SK-N-SH (cell line): ENCODE measurements at regions not wholly inside any gene's neighbourhood (a gene's known extent, or its start where the extent isn't known, plus 50 kb on each side); places are given as distances from the start of the nearest gene placed in this dataset.
A peak's percentile ranks its signal among the peaks of the same experiment; 100 is the strongest.

ENCODE experiments used
- CTCF ChIA-PET: fragments of 300-600, 350-600 bp; formaldehyde crosslinking; extraction: SDS; loops from one replicate; lab custom pipeline; 2021; lab: Yijun Ruan, JAX
- POLR2A ChIA-PET: fragments of 350-600 bp; sonication (Branson Sonifier 250); formaldehyde crosslinking; extraction: SDS; loops from one replicate; lab custom pipeline; 2020; ENCODE audit warnings: antibody characterized with exemption, inconsistent platforms; lab: Yijun Ruan, JAX
- DNase-seq: peaks from one replicate; pipeline ENCODE4 v3.0.0; 2012
- H2AFZ ChIP-seq: fragments of 200-600 bp; sonication (generic); 2 replicates; pipeline ENCODE4 v1.8.1; 2016; ENCODE audit warnings: antibody characterized with exemption, mild to moderate bottlenecking, low read depth
- H3F3A ChIP-seq: fragments of 200-600 bp; sonication (generic); replicated peaks from 2 replicates; pipeline ENCODE3; 2016; ENCODE audit warnings: antibody characterized with exemption, mild to moderate bottlenecking; ENCODE audit not compliant: insufficient read depth
- H3K27ac ChIP-seq, 2 experiments: fragments of 200-500 bp in 1 of 2; fragments of 200-600 bp in 1 of 2; sonication (Bioruptor generic) in 1 of 2; sonication (generic), shearing (Covaris generic) in 1 of 2; 2 replicates each; pipeline versions ENCODE4 v1.5.1 to v1.6.1; 2014 to 2016; ENCODE audit warnings: low read depth in 2 of 2, inconsistent platforms in 1 of 2, low read length in 1 of 2, mild to moderate bottlenecking in 1 of 2, mixed read lengths in 1 of 2
- H3K27me3 ChIP-seq: fragments of 200-600 bp; sonication (generic), shearing (Covaris generic); 2 replicates; pipeline ENCODE4 v1.6.1; 2016; ENCODE audit warnings: mixed run types; ENCODE audit not compliant: insufficient read depth
- H3K36me3 ChIP-seq, 2 experiments: fragments of 200-500 bp in 1 of 2; fragments of 200-600 bp in 1 of 2; sonication (Bioruptor generic) in 1 of 2; sonication (generic) in 1 of 2; replicated peaks in 1 of 2; 2 replicates each; pipeline versions ENCODE3 to v1.5.1; 2014 to 2016; ENCODE audit warnings: low read length in 1 of 2, mild to moderate bottlenecking in 1 of 2; ENCODE audit not compliant: insufficient read depth in 2 of 2, control insufficient read depth in 1 of 2
- H3K4me1 ChIP-seq, 2 experiments: fragments of 200-500 bp in 1 of 2; fragments of 200-600 bp in 1 of 2; sonication (Bioruptor generic) in 1 of 2; sonication (generic), shearing (Covaris generic) in 1 of 2; 2 replicates each; pipeline versions ENCODE4 v1.5.1 to v1.6.1; 2014 to 2016; ENCODE audit warnings: low read depth in 1 of 2, low read length in 1 of 2, mixed run types in 1 of 2; ENCODE audit not compliant: insufficient read depth in 2 of 2, control insufficient read depth in 1 of 2
- H3K4me2 ChIP-seq: fragments of 200-600 bp; sonication (generic), shearing (Covaris generic); 2 replicates; pipeline ENCODE4 v1.6.1; 2017; ENCODE audit warnings: mixed run types
- H3K4me3 ChIP-seq, 2 experiments: fragments of 200-500 bp in 1 of 2; fragments of 200-600 bp in 1 of 2; sonication (Bioruptor generic) in 1 of 2; sonication (generic), shearing (Covaris generic) in 1 of 2; 2 replicates each; pipeline versions ENCODE4 v1.5.1 to v1.8.1; 2014 to 2016; ENCODE audit warnings: low read depth in 2 of 2, inconsistent platforms in 1 of 2, low read length in 1 of 2, mild to moderate bottlenecking in 1 of 2, mixed read lengths in 1 of 2, moderate library complexity in 1 of 2
- H3K79me2 ChIP-seq: fragments of 200-600 bp; sonication (generic); 2 replicates; pipeline ENCODE4 v1.8.1; 2017; ENCODE audit warnings: mild to moderate bottlenecking; ENCODE audit not compliant: insufficient read depth
- H3K9ac ChIP-seq: fragments of 200-600 bp; sonication (generic); 2 replicates; pipeline ENCODE4 v1.6.1; 2017; ENCODE audit warnings: mixed run types
- H3K9me2 ChIP-seq: fragments of 200-600 bp; sonication (generic); 2 replicates; pipeline ENCODE4 v1.6.1; 2017; ENCODE audit warnings: mixed run types
- H3K9me3 ChIP-seq: fragments of 200-600 bp; sonication (generic); 2 replicates; pipeline ENCODE4 v1.6.1; 2017; ENCODE audit warnings: mixed run types, mild to moderate bottlenecking, moderate library complexity
- H4K20me1 ChIP-seq: fragments of 200-600 bp; sonication (generic); 2 replicates; pipeline ENCODE4 v1.6.1; 2017; ENCODE audit warnings: mild to moderate bottlenecking, mixed run types; ENCODE audit not compliant: insufficient read depth
- CHD2 ChIP-seq: fragments of 150-350 bp; IDR thresholded peaks from 2 replicates; pipeline ENCODE4 v1.6.1; 2018; ENCODE audit warnings: low read length; ENCODE audit not compliant: partially characterized antibody
- EP300 ChIP-seq, 2 experiments: IDR thresholded peaks; 2 replicates each; pipeline versions ENCODE4 v1.4.0 to v1.6.1; 2012; ENCODE audit warnings: borderline replicate concordance in 1 of 2, low read depth in 1 of 2, low read length in 1 of 2
- MEF2A ChIP-seq: IDR thresholded peaks from 2 replicates; pipeline ENCODE4 v1.4.0; 2012; ENCODE audit warnings: low read depth, borderline replicate concordance
- PBX3 ChIP-seq: IDR thresholded peaks from 2 replicates; pipeline ENCODE4; 2012
- RAD21 ChIP-seq: IDR thresholded peaks from 2 replicates; pipeline ENCODE4 v1.6.1; 2012; ENCODE audit warnings: mild to moderate bottlenecking, low read length
- RCOR1 ChIP-seq: fragments of 150-350 bp; IDR thresholded peaks from 2 replicates; pipeline ENCODE4 v1.6.1; 2017; ENCODE audit warnings: antibody characterized with exemption, low read length
- WGBS: methylation state at CpG from one replicate; pipeline ENCODE4 v1.1.6; 2017; ENCODE audit warnings: low lambda C conversion rate; 5-methylcytosine and 5-hydroxymethylcytosine counted together
- TF ChIP-seq, protein P1 (sequence below): IDR thresholded peaks from 2 replicates; pipeline ENCODE4 v1.6.1; 2012; ENCODE audit warnings: mild to moderate bottlenecking, low read depth, low read length, moderate library complexity
- TF ChIP-seq, protein P2 (sequence below): fragments of 200-600 bp; sonication (generic); IDR thresholded peaks from 2 replicates; pipeline ENCODE4 v1.6.1; 2017; ENCODE audit warnings: antibody characterized with exemption, mild to moderate bottlenecking, moderate library complexity

GRCh38 chr2:12871694-12872315 is 155.1 kb downstream of the TRIB2 start:
- H3K79me2 ChIP-seq: no peaks in the 10 kb centered on the region
- H3K36me3 ChIP-seq: no peaks in the 10 kb centered on the region
- ChIA-PET CTCF (interaction anchor here (1.6 kb wide), 1 partner anchor 11 kb away, joined by 3 read pairs; no protein-coding TSS in a partner anchor), POLR2A (no interaction called here)
- H3K4me1 ChIP-seq: no peaks in the 10 kb centered on the region
- H3K4me2 ChIP-seq: no peak overlapping the region
- no peak for DNase-seq
- 75% methylated on average over 6 of the region's 6 CpGs for WGBS
- no peak overlapping the region for H3K9ac ChIP-seq
- H3K9me2 ChIP-seq: no peaks in the 10 kb centered on the region
- no peaks in the 10 kb centered on the region for H3K27me3 ChIP-seq
- H3K4me3 ChIP-seq: no peak overlapping the region
- H3K27ac ChIP-seq: no peak overlapping the region
- H3K9me3 ChIP-seq: no peaks in the 10 kb centered on the region
- no peaks in the 10 kb centered on the region for H4K20me1 ChIP-seq
- TF ChIP-seq RAD21: no peak
- TF ChIP-seq CHD2: no peak
- no peak for TF ChIP-seq MEF2A
- TF ChIP-seq, protein P1, sequence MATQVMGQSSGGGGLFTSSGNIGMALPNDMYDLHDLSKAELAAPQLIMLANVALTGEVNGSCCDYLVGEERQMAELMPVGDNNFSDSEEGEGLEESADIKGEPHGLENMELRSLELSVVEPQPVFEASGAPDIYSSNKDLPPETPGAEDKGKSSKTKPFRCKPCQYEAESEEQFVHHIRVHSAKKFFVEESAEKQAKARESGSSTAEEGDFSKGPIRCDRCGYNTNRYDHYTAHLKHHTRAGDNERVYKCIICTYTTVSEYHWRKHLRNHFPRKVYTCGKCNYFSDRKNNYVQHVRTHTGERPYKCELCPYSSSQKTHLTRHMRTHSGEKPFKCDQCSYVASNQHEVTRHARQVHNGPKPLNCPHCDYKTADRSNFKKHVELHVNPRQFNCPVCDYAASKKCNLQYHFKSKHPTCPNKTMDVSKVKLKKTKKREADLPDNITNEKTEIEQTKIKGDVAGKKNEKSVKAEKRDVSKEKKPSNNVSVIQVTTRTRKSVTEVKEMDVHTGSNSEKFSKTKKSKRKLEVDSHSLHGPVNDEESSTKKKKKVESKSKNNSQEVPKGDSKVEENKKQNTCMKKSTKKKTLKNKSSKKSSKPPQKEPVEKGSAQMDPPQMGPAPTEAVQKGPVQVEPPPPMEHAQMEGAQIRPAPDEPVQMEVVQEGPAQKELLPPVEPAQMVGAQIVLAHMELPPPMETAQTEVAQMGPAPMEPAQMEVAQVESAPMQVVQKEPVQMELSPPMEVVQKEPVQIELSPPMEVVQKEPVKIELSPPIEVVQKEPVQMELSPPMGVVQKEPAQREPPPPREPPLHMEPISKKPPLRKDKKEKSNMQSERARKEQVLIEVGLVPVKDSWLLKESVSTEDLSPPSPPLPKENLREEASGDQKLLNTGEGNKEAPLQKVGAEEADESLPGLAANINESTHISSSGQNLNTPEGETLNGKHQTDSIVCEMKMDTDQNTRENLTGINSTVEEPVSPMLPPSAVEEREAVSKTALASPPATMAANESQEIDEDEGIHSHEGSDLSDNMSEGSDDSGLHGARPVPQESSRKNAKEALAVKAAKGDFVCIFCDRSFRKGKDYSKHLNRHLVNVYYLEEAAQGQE: no peak
- no peak for TF ChIP-seq PBX3
- H3F3A ChIP-seq: no peaks in the 10 kb centered on the region
- H2AFZ ChIP-seq: no peak overlapping the region

GRCh38 chr2:12877761-12878160 is 161.0 kb downstream of the TRIB2 start:
- Histone ChIP-seq H3K4me1 (no peaks in the 10 kb centered on the region; a peak in 1 of 4 replicates), H3K9me2 (no peaks in the 10 kb centered on the region), H3F3A (no peaks in the 10 kb centered on the region), H3K79me2 (no peaks in the 10 kb centered on the region), H3K4me3 (no peak overlapping the region), H3K9ac (no peak overlapping the region), H3K4me2 (no peak overlapping the region), H3K36me3 (no peaks in the 10 kb centered on the region), H3K9me3 (no peaks in the 10 kb centered on the region), H3K27ac (no peak overlapping the region), H4K20me1 (no peaks in the 10 kb centered on the region), H2AFZ (0 out of 2 replicates have a peak overlapping the region, but pooled peaks have one; percentile 1), H3K27me3 (no peaks in the 10 kb centered on the region)
- WGBS: 67% methylated on average over 2 of the region's 2 CpGs
- TF ChIP-seq EP300 (IDR thresholded peaks at IDR 0.05; ENCODE audit: borderline replicate concordance in 1 of 2, low read depth in 1 of 2, low read length in 1 of 2): peak in 1 of 2 experiments; percentile 18; a peak in 1 of 4 replicates
- TF ChIP-seq, protein P2, sequence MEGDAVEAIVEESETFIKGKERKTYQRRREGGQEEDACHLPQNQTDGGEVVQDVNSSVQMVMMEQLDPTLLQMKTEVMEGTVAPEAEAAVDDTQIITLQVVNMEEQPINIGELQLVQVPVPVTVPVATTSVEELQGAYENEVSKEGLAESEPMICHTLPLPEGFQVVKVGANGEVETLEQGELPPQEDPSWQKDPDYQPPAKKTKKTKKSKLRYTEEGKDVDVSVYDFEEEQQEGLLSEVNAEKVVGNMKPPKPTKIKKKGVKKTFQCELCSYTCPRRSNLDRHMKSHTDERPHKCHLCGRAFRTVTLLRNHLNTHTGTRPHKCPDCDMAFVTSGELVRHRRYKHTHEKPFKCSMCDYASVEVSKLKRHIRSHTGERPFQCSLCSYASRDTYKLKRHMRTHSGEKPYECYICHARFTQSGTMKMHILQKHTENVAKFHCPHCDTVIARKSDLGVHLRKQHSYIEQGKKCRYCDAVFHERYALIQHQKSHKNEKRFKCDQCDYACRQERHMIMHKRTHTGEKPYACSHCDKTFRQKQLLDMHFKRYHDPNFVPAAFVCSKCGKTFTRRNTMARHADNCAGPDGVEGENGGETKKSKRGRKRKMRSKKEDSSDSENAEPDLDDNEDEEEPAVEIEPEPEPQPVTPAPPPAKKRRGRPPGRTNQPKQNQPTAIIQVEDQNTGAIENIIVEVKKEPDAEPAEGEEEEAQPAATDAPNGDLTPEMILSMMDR: no peak
- TF ChIP-seq RCOR1: peak; percentile 13; the same call in 1 of the 2 replicates
- POLR2A ChIA-PET: no interaction called here
- DNase-seq: no peak
- CTCF ChIA-PET: interaction anchor here (0.8 to 1.4 kb wide), 3 partner anchors 9 to 130 kb away, joined by 3 to 5 read pairs (median 4); no protein-coding TSS in a partner anchor
